Brain microvascular endothelial cell (primary cell): ENCODE measurements at regions not wholly inside any gene's neighbourhood (a gene's known extent, or its start where the extent isn't known, plus 50 kb on each side); places are given as distances from the start of the nearest gene placed in this dataset.

Experiments used
- DNase-seq: peaks from one replicate; pipeline ENCODE4 v3.0.0-alpha.2; 2020
- H3K27ac ChIP-seq: fragments of 250-450 bp; sonication (Bioruptor Pico); 2 replicates; pipeline ENCODE4 v1.5.1; 2020; ENCODE audit warnings: mild to moderate bottlenecking, moderate library complexity
- H3K27me3 ChIP-seq: fragments of 250-450 bp; sonication (Bioruptor Pico); replicated peaks from 2 replicates; pipeline ENCODE4 v1.5.1; 2020; ENCODE audit warnings: mild to moderate bottlenecking
- H3K36me3 ChIP-seq: fragments of 250-450 bp; sonication (Bioruptor Pico); replicated peaks from 2 replicates; pipeline ENCODE4 v1.5.1; 2020; ENCODE audit warnings: mild to moderate bottlenecking
- H3K4me3 ChIP-seq: 2 replicates; pipeline ENCODE4 v1.5.1; 2011; ENCODE audit warnings: low read depth, mild to moderate bottlenecking, control low read depth, low read length, moderate library complexity
- CTCF ChIP-seq: IDR thresholded peaks from 2 replicates; pipeline ENCODE4 v1.5.1; 2011; ENCODE audit warnings: low read depth, mild to moderate bottlenecking, moderate library complexity, low read length, control low read depth, inconsistent platforms; ENCODE audit errors: missing control alignments
- in situ Hi-C: cut with HindIII; loops from 2 replicates; pipeline ENCODE4 v1.10.0; 2017; ENCODE audit warnings: low sequenced_read_pairs, low pct_ligation_motif_present

GRCh38 chr5:54844905-54845566 lies 140.4 kb downstream of the ESM1 start:
- H3K27me3 ChIP-seq = no peaks in the 10 kb centered on the region
- H3K27ac ChIP-seq = no peak overlapping the region
- H3K36me3 ChIP-seq = no peaks in the 10 kb centered on the region
- no peak for DNase-seq
- in situ Hi-C loops = no loop called here
- TF ChIP-seq CTCF = no peak
- H3K4me3 ChIP-seq = peak overlapping the region; percentile 6

GRCh38 chr5:54844266-54844665 lies 141.1 kb downstream of the ESM1 start:
- no peak for DNase-seq
- no peak for TF ChIP-seq CTCF
- in situ Hi-C loops = no loop called here
- Histone ChIP-seq H3K36me3 (no peaks in the 10 kb centered on the region), H3K27ac (no peak overlapping the region), H3K27me3 (no peaks in the 10 kb centered on the region), H3K4me3 (no peak overlapping the region)

- no peak for TF ChIP-seq CTCF
- in situ Hi-C loops = no loop called here
Measured at GRCh38 chr5:54841481-54841880, 143.9 kb downstream of the ESM1 start.

GRCh38 chr5:54838843-54839242 lies 146.6 kb downstream of the ESM1 start:
- no peak for TF ChIP-seq CTCF
- DNase-seq = no peak
- no peaks in the 10 kb centered on the region for H3K27me3 ChIP-seq
- H3K27ac ChIP-seq = no peak overlapping the region
- H3K4me3 ChIP-seq = no peak overlapping the region
- in situ Hi-C loops = no loop called here
- no peaks in the 10 kb centered on the region for H3K36me3 ChIP-seq

More at GRCh38 chr5:54841481-54841880, 143.9 kb downstream of the ESM1 start:
- Histone ChIP-seq H3K27ac (no peak overlapping the region), H3K36me3 (no peaks in the 10 kb centered on the region), H3K27me3 (no peaks in the 10 kb centered on the region), H3K4me3 (no peak overlapping the region)
- no peak for DNase-seq

- TF ChIP-seq CTCF = no peak
- Histone ChIP-seq H3K27ac (no peak overlapping the region), H3K27me3 (no peaks in the 10 kb centered on the region), H3K4me3 (no peak overlapping the region), H3K36me3 (no peaks in the 10 kb centered on the region)
- DNase-seq = no peak
- in situ Hi-C loops = no loop called here
Measured at GRCh38 chr5:54837981-54838380, 147.4 kb downstream of the ESM1 start.

GRCh38 chr5:54837093-54837492 lies 148.3 kb downstream of the ESM1 start:
- H3K27me3 ChIP-seq = no peaks in the 10 kb centered on the region

More at GRCh38 chr5:54837093-54837492, 148.3 kb downstream of the ESM1 start:
- Histone ChIP-seq H3K4me3 (no peak overlapping the region), H3K36me3 (no peaks in the 10 kb centered on the region), H3K27ac (no peak overlapping the region)
- TF ChIP-seq CTCF = no peak
- in situ Hi-C loops = no loop called here
- DNase-seq = peak; percentile 42
